NCI-H146 treated with DMSO at 0.1 percent for 48 hours (cell line): ENCODE measurements at regions not wholly inside any gene's neighbourhood (a gene's known extent, or its start where the extent isn't known, plus 50 kb on each side); places are given as distances from the start of the nearest gene placed in this dataset.

Source experiments
- DNase-seq: peaks from one replicate; lab custom pipeline; 2025; ENCODE audit not compliant: unreplicated experiment; lab: John Stamatoyannopoulos, UW

DNA sequence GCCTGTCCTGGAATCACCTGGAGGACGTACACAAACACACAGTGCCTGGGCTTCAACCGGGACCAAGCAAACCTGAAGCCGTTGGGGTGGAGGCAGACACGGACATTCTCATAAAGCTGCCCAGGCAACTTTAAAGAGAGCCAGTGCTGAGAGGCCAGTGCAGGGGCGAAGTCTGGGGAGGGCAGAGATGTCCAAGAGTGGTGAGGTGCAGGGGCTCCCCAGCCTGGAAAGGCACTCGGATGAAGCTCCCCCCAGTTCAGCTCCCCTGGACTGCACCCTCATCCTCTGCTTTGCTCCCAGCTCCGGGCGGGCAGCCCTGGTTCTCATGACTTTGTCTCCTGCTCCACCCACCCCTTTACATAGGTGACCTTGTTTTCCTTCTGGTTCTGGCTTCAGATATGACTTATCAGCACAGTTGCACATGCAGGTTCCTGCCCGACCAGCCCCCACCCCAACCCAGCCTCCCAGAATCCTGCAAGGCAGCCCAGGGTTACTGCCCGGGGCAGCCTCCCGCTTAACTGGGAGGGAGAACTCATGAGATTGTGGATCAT, 60.8 kb upstream of the EEPD1 start:
- DNase-seq: no peak

DNA sequence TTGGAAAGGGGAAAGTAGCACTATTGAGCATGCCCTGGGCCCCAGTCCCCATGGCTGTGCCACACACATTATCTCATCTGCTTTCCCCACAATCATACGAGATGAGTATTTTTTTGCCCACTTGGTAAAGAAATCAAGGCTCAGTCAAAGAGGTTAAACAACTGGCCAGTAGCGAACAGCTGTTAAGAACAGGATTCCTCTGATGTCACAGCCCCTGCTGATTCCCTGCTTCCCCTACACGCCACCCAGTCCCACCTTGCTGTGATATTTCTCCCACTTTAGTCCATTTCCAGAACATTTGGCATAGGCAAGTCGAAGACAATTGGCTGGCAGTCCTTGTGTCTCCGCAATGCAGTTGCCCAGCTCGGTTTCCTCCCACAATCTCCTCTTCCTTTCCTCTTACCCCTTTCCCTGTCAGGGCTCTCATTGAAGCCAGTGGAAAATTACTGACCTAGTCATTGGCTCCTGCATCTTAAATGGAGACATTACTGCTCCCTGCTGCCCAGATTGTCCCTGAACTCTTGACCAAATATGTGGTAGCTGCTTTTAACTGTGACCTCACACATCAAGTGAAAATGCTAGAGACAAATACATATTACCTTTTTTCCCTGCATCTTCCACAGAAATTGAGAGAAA, 56.5 kb upstream of the EEPD1 start:
- no peak for DNase-seq

DNA sequence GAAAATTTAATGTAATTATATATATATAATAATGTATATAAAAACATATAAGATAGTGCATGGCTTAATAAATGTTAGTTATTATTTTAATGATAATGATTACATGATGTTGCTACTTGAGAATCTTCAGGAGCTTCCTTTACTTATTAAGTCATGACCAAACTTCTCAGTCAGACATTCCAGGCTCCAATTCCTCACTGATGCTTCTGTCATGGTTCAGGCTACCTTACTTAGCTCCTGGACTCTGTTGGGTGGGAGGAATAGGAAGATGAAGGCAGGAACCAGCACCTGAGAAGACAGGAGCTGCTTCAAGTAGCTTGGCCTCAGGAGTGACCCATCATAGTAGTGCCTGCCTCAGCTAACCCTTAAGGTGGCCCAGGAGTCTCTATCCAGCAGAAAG, 55.0 kb upstream of the EEPD1 start:
- DNase-seq: no peak

DNA sequence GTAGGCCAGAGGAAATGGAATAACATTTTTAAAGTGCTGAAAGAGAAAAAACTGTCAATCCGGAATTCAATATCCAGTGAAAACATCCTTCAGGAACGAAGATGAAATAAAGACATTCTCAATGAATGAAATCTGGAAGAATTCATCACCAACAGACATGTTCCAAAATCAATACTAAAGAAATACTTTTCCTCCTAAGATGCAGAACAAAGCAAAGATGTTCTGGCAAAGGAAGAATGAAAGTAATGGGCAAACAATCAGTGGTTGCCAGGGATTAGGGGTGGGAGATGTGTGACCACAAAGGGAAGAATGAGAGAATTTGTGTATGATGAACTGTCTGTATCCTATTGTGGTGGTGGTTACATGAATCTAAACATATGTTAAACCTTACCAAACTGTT, 52.8 kb upstream of the EEPD1 start:
- DNase-seq: no peak

DNA sequence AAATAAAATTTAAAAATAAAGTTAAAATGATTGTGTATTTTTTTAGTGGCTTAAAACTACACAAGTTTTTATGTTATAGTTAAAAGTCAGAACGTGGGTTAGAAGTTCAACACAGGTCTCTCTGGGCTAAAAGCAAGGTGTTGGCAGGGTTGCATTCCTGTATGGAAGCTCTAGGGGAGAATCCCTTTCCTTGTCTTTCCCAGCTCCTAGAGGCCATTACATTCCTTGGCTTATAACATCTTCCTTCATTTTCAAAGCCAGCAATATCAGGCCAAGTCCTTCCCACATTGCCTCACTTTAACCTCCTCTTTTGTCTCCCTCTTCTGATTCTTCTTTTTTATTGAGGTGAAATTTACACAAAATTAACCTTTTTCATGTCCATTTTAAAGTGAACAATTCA, 52.4 kb upstream of the EEPD1 start:
- DNase-seq: no peak
